Aorta (tissue), 5 donors: ENCODE measurements at regions not wholly inside any gene's neighbourhood (a gene's known extent, or its start where the extent isn't known, plus 50 kb on each side); places are given as distances from the start of the nearest gene placed in this dataset.
"Not testable (repeated sequence)": the region's sequence is repeated elsewhere in the genome, so short reads cannot be mapped to it uniquely, and the experiment has no call there.

Experiments
- ATAC-seq: fragments of 200-7000 bp; cut with Tn5 transposase; one replicate; pipeline ENCODE4 v1.9.1; 2022; ENCODE audit warnings: moderate library complexity; ENCODE audit not compliant: low FRiP score
- DNase-seq, 2 donors: peaks; one replicate each; pipeline ENCODE4 v3.0.0-alpha.2; 2020
- H3K27ac ChIP-seq, 2 donors: one replicate each; pipeline ENCODE4 v1.5.1; 2013; ENCODE audit warnings: low read length in 2 of 2, mild to moderate bottlenecking in 2 of 2, moderate library complexity in 2 of 2, control low read depth in 1 of 2, inconsistent platforms in 1 of 2, low read depth in 1 of 2
- H3K27me3 ChIP-seq, 2 donors: one replicate each; pipeline ENCODE4 v1.6.1; 2013; ENCODE audit warnings: control low read depth in 1 of 2, low read length in 1 of 2, mild to moderate bottlenecking in 1 of 2, moderate library complexity in 1 of 2; ENCODE audit not compliant: insufficient read depth in 2 of 2, control insufficient read depth in 1 of 2
- H3K36me3 ChIP-seq, 2 donors: one replicate each; pipeline ENCODE4 v1.6.1; 2013; ENCODE audit warnings: control low read depth in 1 of 2, low read length in 1 of 2, mild to moderate bottlenecking in 1 of 2; ENCODE audit not compliant: insufficient read depth in 2 of 2, control insufficient read depth in 1 of 2
- H3K4me1 ChIP-seq, 2 donors: one replicate each; pipeline ENCODE4 v1.6.1; 2013; ENCODE audit warnings: low read length in 2 of 2, control low read depth in 1 of 2, mild to moderate bottlenecking in 1 of 2, moderate library complexity in 1 of 2; ENCODE audit not compliant: insufficient read depth in 2 of 2, control insufficient read depth in 1 of 2
- H3K4me3 ChIP-seq, 2 donors: one replicate each; pipeline ENCODE4 v1.5.1; 2013; ENCODE audit warnings: low read length in 2 of 2, control low read depth in 1 of 2, mild to moderate bottlenecking in 1 of 2
- H3K9me3 ChIP-seq: one replicate; pipeline ENCODE4 v1.6.1; 2013; ENCODE audit warnings: mild to moderate bottlenecking, low read length; ENCODE audit not compliant: control insufficient read depth
- WGBS, 2 donors: extraction: QIAGEN DNeasy Blood & Tissue Kit; methylation state at CpG; one replicate each; pipeline ENCODE4 v1.1.7; 2013; 5-methylcytosine and 5-hydroxymethylcytosine counted together
- intact Hi-C, 2 donors: fragments of 100-400 bp; cut with DNase I; formaldehyde crosslinking; loops; one replicate each; pipeline versions ENCODE4 v1.14.2 to v1.15.0; 2022
- donor health status: healthy with polysubstance abuse.
- donor health status: Bipolar disorder and iron deficiency.
- donor health status: DM: no; HTN: no; CAD: no.
- donor health status: DM: no; HTN: no; CAD: no.
- donor health status: DM: yes; HTN: yes; CAD: no.

DNA sequence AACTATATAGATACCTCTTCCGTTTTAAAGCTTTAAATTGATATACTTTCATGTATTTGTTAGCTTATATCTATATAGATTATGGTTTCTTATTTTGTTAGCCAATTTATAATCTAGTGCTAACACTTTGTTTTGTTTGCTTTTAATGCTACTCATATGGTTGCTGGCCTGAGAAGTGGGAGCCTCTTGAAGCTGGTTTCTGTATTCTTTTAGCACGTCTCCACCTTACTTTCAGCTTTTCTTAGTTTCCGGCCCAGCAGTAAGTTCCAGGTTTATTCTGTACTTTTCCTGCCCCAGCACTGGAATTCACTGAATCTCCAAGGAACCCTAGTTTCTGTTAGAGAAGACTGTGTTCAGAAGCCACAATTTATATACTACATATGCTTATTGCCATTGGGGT lies 458.9 kb downstream of the PRR16 start:
- 94 to 96% methylated on average over 3 of the region's 3 CpGs for WGBS, 2 donors
- ATAC-seq (no peak), DNase-seq (no peak)
- H3K27ac ChIP-seq = no peak overlapping the region
- H3K27me3 ChIP-seq = no peaks in the 10 kb centered on the region
- no peaks in the 10 kb centered on the region for H3K36me3 ChIP-seq
- intact Hi-C loops = no loop called here
- no peaks in the 10 kb centered on the region for H3K9me3 ChIP-seq
- no peaks in the 10 kb centered on the region for H3K4me1 ChIP-seq
- H3K4me3 ChIP-seq = no peak overlapping the region

DNA sequence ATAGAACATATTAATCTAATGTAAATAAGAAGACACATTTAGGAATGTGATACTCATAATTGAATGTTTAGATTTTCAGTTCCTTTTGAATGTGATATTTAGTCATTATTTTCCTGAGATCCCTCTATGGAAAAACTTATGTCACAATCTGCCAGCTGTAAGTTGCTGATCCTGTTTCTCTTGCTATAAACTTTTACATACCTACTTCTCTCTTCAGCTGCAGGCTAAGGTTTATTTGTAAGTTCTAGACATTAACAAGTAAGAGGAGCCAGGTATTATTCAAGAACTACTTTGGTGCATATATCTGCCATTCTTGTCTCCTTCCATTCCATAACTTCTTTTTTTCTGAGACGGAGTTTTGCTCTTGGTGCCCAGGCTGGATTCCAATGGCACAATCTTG lies 462.4 kb downstream of the PRR16 start:
- Histone ChIP-seq H3K4me1 (no peaks in the 10 kb centered on the region), H3K36me3 (no peaks in the 10 kb centered on the region), H3K27ac (no peak overlapping the region), H3K27me3 (no peaks in the 10 kb centered on the region), H3K9me3 (no peaks in the 10 kb centered on the region), H3K4me3 (no peak overlapping the region)
- DNase-seq = no peak
- intact Hi-C loops = no loop called here
- WGBS, 2 donors = 78 to 81% methylated on average over 1 of the region's 1 CpG
- ATAC-seq = no peak

DNA sequence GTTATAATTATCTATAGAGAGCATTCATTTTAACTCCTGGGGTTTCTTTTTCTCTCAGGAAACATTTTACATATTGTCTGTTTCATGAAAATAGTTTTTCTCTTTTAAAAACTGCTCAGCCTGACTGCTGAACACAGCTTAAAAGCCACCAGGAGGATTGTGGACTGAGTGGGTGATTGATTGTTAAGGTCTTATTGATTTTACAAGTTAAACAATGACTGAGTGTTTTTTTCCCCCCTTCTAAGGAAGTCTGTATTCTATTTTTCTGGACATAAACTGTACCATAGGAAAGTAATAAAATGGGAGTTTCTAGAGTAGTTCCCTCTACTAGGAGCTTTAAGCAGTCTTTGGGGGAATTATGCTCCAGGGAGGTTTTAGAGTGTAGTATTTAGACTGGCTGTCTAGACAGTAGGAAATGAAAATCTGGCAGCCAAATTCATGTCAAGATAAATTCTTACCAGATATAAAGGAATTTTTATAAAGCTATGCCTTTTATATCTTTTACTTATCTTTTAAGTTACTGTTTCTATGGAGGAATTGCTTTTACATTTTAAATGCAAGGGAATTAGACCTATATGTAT lies 463.9 kb downstream of the PRR16 start:
- Histone ChIP-seq H3K4me1 (no peaks in the 10 kb centered on the region), H3K27me3 (no peaks in the 10 kb centered on the region), H3K9me3 (no peaks in the 10 kb centered on the region), H3K36me3 (no peaks in the 10 kb centered on the region), H3K4me3 (no peak overlapping the region), H3K27ac (no peak overlapping the region)
- DNase-seq (no peak), ATAC-seq (no peak)
- intact Hi-C loops = no loop called here

DNA sequence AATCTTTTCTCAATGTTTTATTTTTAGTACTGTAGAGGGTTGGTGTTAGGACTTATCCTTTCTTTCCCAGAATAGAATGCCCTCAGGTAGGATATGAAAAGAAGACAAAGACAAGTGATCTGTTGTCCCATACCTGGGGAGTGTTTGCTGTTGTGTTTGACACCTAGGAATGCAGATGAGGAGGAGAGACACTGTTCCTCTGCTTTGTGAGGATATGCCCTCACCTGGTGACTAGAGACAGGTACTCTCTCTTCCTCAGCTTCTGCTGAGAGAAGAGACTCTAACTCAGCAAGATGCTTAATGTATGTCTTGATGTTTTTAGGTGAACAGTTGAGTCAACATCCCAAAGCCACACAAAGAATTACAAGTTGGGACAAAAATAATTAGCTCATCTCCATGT lies 468.4 kb downstream of the PRR16 start:
- DNase-seq (no peak), ATAC-seq (no peak)
- H3K36me3 ChIP-seq = no peaks in the 10 kb centered on the region
- H3K4me3 ChIP-seq = no peak overlapping the region
- no peak overlapping the region for H3K27ac ChIP-seq
- intact Hi-C loops = no loop called here
- H3K9me3 ChIP-seq = no peaks in the 10 kb centered on the region
- no peaks in the 10 kb centered on the region for H3K27me3 ChIP-seq
- no peaks in the 10 kb centered on the region for H3K4me1 ChIP-seq

DNA sequence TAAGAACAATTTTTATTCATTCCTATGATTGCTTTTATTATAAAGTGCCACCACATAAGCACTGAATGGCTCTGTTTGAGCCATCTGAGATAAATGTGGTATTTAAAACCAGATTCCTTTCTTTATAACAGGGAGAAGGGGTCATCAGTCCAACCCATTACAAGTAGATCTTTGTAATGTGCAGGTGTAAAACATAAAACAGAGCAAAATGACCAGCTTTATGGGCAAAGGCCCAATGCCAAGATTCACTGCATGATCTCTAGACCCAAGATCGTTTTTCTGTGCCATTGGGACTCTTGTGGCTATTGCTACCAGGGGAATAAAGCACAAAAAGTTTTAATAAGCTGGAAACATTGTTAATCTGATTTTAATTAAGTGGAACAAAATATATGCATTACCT lies 469.9 kb downstream of the PRR16 start:
- intact Hi-C loops = no loop called here
- H3K4me1 ChIP-seq = no peaks in the 10 kb centered on the region
- H3K27me3 ChIP-seq = no peaks in the 10 kb centered on the region
- H3K36me3 ChIP-seq = no peaks in the 10 kb centered on the region
- H3K4me3 ChIP-seq = no peak overlapping the region
- DNase-seq (no peak), ATAC-seq (no peak)
- no peak overlapping the region for H3K27ac ChIP-seq
- WGBS, 2 donors = 64 to 65% methylated on average over 1 of the region's 1 CpG
- no peaks in the 10 kb centered on the region for H3K9me3 ChIP-seq

DNA sequence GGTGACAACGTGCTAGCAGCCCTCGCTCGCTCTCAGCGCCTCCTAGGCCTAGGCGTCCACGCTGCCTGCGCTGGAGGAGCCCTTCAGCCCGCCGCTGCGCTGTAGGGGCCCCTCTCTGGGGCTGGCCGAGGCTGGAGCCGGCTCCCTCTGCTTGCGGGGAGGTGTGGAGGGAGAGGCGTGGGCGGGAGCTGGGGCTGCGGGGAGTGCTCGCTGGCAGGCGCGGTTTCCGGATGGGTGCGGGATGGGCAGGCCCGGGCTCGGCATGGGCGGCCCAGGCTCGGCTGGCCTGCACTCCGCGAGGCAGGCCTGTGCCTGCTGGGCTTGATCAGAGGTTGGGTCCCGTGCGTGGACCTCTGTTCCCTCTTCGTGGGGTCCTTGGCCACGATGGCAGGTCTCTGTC lies 472.6 kb downstream of the PRR16 start:
- intact Hi-C loops = no loop called here
- Histone ChIP-seq H3K27ac (no peak overlapping the region), H3K27me3 (no peaks in the 10 kb centered on the region), H3K9me3 (no peaks in the 10 kb centered on the region), H3K4me1 (no peaks in the 10 kb centered on the region), H3K4me3 (no peak overlapping the region), H3K36me3 (no peaks in the 10 kb centered on the region)
- 90% methylated on average over 26 to 31 of the region's 31 CpGs for WGBS, 2 donors
- ATAC-seq = no peak
- DNase-seq = no peak

DNA sequence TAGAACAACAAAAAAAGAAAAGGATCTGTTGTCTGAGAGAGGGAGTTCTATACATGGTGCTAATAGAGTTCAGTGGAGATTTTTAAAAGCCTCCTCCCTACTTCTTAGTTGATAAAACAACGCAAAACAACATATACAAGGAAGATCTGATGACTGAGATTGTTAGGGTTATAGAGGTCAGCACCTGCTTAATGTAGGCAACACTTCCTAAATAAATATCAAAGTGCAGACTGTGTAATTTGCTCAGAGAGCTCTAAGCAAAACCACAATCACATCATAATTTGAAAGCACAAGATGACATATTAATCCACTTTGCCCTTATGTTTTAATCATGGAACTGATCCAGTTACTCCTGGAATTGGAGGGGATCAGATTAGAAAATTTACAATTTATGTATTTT lies 474.5 kb downstream of the PRR16 start:
- 89 to 97% methylated on average over 1 of the region's 1 CpG for WGBS, 2 donors
- Histone ChIP-seq H3K4me3 (no peak overlapping the region), H3K9me3 (no peaks in the 10 kb centered on the region), H3K36me3 (no peaks in the 10 kb centered on the region), H3K4me1 (no peaks in the 10 kb centered on the region), H3K27ac (no peak overlapping the region), H3K27me3 (no peaks in the 10 kb centered on the region)
- ATAC-seq (no peak), DNase-seq (no peak)
- intact Hi-C loops = no loop called here

DNA sequence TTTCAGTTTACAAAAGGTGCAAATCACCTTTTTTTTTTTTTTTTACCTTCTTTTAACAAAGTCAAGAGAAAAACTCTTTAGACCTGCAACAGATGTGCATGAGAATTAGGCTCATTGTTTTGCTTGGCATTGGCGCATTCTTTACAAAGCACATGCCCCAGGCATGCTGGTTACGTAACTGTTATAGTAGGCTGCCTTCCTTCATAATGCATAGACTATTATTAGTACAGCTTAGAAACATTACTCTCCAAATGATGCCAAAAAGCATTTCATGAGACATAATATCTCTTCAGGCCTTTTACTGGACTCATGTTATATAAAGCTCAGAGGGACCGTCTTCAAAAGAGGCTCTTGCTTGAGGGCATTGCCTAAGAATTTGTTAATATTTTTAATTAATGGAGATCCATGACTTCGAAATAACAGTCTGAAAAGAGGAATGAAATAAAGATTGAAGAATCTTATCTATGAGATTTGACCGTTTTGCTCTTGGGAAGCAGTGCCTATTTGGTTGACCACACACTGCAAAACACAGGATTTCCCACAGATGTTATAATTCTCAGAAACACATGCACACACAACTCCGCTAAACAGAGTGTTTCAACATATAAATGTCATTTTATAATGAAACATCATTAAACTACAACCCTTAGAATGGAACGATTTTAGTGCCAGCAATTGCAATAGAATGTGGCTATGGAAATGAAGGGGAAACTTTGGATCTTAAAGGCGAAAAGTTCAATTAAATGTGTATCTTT lies 478.7 kb downstream of the PRR16 start:
- Histone ChIP-seq H3K27ac (no peak overlapping the region), H3K4me3 (no peak overlapping the region), H3K9me3 (no peaks in the 10 kb centered on the region), H3K27me3 (no peaks in the 10 kb centered on the region), H3K4me1 (no peaks in the 10 kb centered on the region), H3K36me3 (no peaks in the 10 kb centered on the region)
- WGBS, 2 donors = 19 to 25% methylated on average over 8 of the region's 8 CpGs
- intact Hi-C loops = no loop called here
- ATAC-seq (no peak), DNase-seq (no peak)

DNA sequence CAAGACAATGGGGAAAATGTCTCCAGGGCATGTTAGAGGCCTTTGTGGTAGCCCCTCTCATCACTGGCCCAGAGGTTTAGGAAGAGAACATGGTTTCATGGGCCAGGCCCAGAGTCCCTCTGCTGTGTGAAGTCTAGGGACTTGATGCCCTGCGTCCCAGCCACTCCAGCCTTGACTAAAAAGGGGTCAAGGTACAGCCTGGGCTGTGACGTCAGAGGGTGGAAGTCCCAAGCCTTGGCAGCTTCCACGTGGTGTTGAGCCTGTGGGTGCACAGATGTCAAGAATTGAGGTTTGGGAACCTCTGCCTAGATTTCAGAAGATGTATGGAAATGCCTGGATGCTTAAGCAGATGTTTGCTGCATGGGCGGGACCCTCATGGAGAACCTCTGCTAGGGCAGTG lies 485.5 kb downstream of the PRR16 start:
- intact Hi-C loops, H3K36me3 ChIP-seq: not testable (repeated sequence)

More for the DNA sequence above, 485.5 kb downstream of the PRR16 start:
- DNase-seq, ATAC-seq, H3K27me3 ChIP-seq, H3K4me1 ChIP-seq, H3K27ac ChIP-seq, H3K9me3 ChIP-seq, H3K4me3 ChIP-seq: not testable (repeated sequence)
- 91 to 94% methylated on average over 4 of the region's 4 CpGs for WGBS, 2 donors
